Panc1 (cell line): ENCODE measurements at regions not wholly inside any gene's neighbourhood (a gene's known extent, or its start where the extent isn't known, plus 50 kb on each side); places are given as distances from the start of the nearest gene placed in this dataset.

Source experiments
- ATAC-seq: fragments of 200-7000 bp; cut with Tn5 transposase; 2 replicates; pipeline ENCODE4 v1.9.1; 2020; ENCODE audit warnings: mild to moderate bottlenecking, moderate library complexity
- BruUV-seq: library from RNA; stranded (reverse); fragments of 400-500 nt; replicated peaks from 2 replicates; lab custom pipeline; 2021; lab: Mats Ljungman, UMichigan
- CTCF ChIA-PET: fragments of 300-600 bp; sonication (Branson Sonifier 250); formaldehyde crosslinking; loops from one replicate; lab custom pipeline; 2022; ENCODE audit warnings: antibody characterized with exemption; lab: Charles Lee
- POLR2A ChIA-PET: fragments of 300-600 bp; sonication (Branson Sonifier 250); formaldehyde crosslinking; loops from one replicate; lab custom pipeline; 2022; ENCODE audit warnings: antibody characterized with exemption; lab: Charles Lee
- DNase-seq: peaks from one replicate; pipeline ENCODE4 v3.0.0-alpha.2; 2010; ENCODE audit warnings: low read depth, low spot score
- H3K27ac ChIP-seq: 2 replicates; pipeline ENCODE4 v1.5.1; 2011; ENCODE audit warnings: mild to moderate bottlenecking, low read length, inconsistent platforms
- H3K27me3 ChIP-seq: fragments of 200-500 bp; sonication (Bioruptor generic); 2 replicates; pipeline ENCODE4 v1.6.0; 2014; ENCODE audit warnings: low read length, inconsistent platforms; ENCODE audit not compliant: control insufficient read depth, insufficient read depth
- H3K36me3 ChIP-seq: fragments of 200-500 bp; sonication (Bioruptor generic); 2 replicates; pipeline ENCODE4 v1.5.1; 2014; ENCODE audit warnings: inconsistent platforms, mild to moderate bottlenecking, low read length, moderate library complexity; ENCODE audit not compliant: control insufficient read depth, insufficient read depth
- H3K4me1 ChIP-seq: 2 replicates; pipeline ENCODE4 v1.5.1; 2011; ENCODE audit warnings: inconsistent platforms, mild to moderate bottlenecking, low read length, moderate library complexity; ENCODE audit not compliant: control insufficient read depth, insufficient read depth
- H3K4me3 ChIP-seq, 2 experiments: 2 replicates each; pipeline ENCODE4 v1.5.1; 2011 to 2012; ENCODE audit warnings: low read depth in 2 of 2, low read length in 2 of 2, mild to moderate bottlenecking in 2 of 2, inconsistent platforms in 1 of 2, moderate library complexity in 1 of 2
- H3K9me3 ChIP-seq: fragments of 200-500 bp; sonication (Bioruptor generic); 2 replicates; pipeline ENCODE4 v1.5.1; 2014; ENCODE audit warnings: low read depth, mild to moderate bottlenecking, inconsistent platforms, low read length, moderate library complexity; ENCODE audit not compliant: control insufficient read depth, insufficient read depth
- CTCF ChIP-seq: fragments of 450-650 bp; IDR thresholded peaks from 2 replicates; pipeline ENCODE4 v1.5.1; 2017; ENCODE audit warnings: mild to moderate bottlenecking
- POLR2AphosphoS5 ChIP-seq: IDR thresholded peaks from 2 replicates; pipeline ENCODE4 v1.6.1; 2012; ENCODE audit warnings: mild to moderate bottlenecking, low read depth, low read length, moderate library complexity
- REST ChIP-seq, 2 experiments: IDR thresholded peaks; 2 replicates each; pipeline ENCODE4 v1.6.1; 2011 to 2012; ENCODE audit warnings: low read depth in 2 of 2, control low read depth in 1 of 2, low read length in 1 of 2, mild to moderate bottlenecking in 1 of 2, moderate library complexity in 1 of 2; ENCODE audit not compliant: insufficient read depth in 1 of 2
- SIN3A ChIP-seq: IDR thresholded peaks from 2 replicates; pipeline ENCODE4 v1.6.1; 2012; ENCODE audit warnings: low read depth, mild to moderate bottlenecking, low read length, moderate library complexity, borderline replicate concordance; ENCODE audit not compliant: insufficient read depth
- TCF7L2 ChIP-seq: IDR thresholded peaks from 2 replicates; pipeline ENCODE4 v1.6.1; 2011; ENCODE audit warnings: mild to moderate bottlenecking, low read depth, low read length, inconsistent platforms
- in situ Hi-C: cut with HindIII; loops from 2 replicates; pipeline ENCODE4 v1.10.0; 2016; ENCODE audit warnings: low sequenced_read_pairs, low pct_unique_long_range_greater_than_20kb
- intact Hi-C: fragments of 100-400 bp; cut with micrococcal nuclease; formaldehyde crosslinking; loops from one replicate; pipeline ENCODE4 v1.10.0; 2022; ENCODE audit not compliant: unreplicated experiment

GRCh38 chr14:23814527-23815256 is 138.9 kb upstream of the DHRS4 start:
- ATAC-seq, result no peak
- DNase-seq, result no peak
- no peak for TF ChIP-seq CTCF
- TF ChIP-seq POLR2AphosphoS5, result no peak
- no peak for TF ChIP-seq REST (IDR thresholded peaks at IDR 0.05; ENCODE audit: insufficient read depth in 1 of 2, low read depth in 2 of 2, low read length in 1 of 2)
- TF ChIP-seq SIN3A, result no peak
- no peak for TF ChIP-seq TCF7L2
- in situ Hi-C loops (no loop called here), intact Hi-C loops (no loop called here)
- no peak overlapping the region for H3K4me3 ChIP-seq
- CTCF ChIA-PET, result interaction anchor here (0.8 kb wide), 1 partner anchor 16 kb away, joined by 3 read pairs; no protein-coding TSS in a partner anchor
- no peaks in the 10 kb centered on the region for H3K4me1 ChIP-seq
- no peaks in the 10 kb centered on the region for H3K36me3 ChIP-seq
- BruUV-seq, result no TSS peak
- no peaks in the 10 kb centered on the region for H3K9me3 ChIP-seq
- H3K27me3 ChIP-seq, result no peaks in the 10 kb centered on the region
- no peak overlapping the region for H3K27ac ChIP-seq
- POLR2A ChIA-PET, result no interaction called here

- H3K27ac ChIP-seq, result no peak overlapping the region
- H3K36me3 ChIP-seq, result no peaks in the 10 kb centered on the region
- TF ChIP-seq POLR2AphosphoS5, result no peak
- no peak for TF ChIP-seq SIN3A
- no peak for TF ChIP-seq REST (IDR thresholded peaks at IDR 0.05; ENCODE audit: insufficient read depth in 1 of 2, low read depth in 2 of 2, low read length in 1 of 2)
- no peak for TF ChIP-seq CTCF
- H3K4me1 ChIP-seq, result no peaks in the 10 kb centered on the region
- ChIA-PET CTCF (no interaction called here), POLR2A (no interaction called here)
- no peaks in the 10 kb centered on the region for H3K9me3 ChIP-seq
- no peak overlapping the region for H3K4me3 ChIP-seq
- ATAC-seq (no peak), DNase-seq (no peak)
- no peaks in the 10 kb centered on the region for H3K27me3 ChIP-seq
- intact Hi-C loops (no loop called here), in situ Hi-C loops (no loop called here)
- no TSS peak for BruUV-seq
These were observed 137.2 kb upstream of the DHRS4 start for GRCh38 chr14:23816371-23816770.
